ENCODE measurements at regions not wholly inside any gene's neighbourhood (a gene's known extent, or its start where the extent isn't known, plus 50 kb on each side); places are given as distances from the start of the nearest gene placed in this dataset.

DNA sequence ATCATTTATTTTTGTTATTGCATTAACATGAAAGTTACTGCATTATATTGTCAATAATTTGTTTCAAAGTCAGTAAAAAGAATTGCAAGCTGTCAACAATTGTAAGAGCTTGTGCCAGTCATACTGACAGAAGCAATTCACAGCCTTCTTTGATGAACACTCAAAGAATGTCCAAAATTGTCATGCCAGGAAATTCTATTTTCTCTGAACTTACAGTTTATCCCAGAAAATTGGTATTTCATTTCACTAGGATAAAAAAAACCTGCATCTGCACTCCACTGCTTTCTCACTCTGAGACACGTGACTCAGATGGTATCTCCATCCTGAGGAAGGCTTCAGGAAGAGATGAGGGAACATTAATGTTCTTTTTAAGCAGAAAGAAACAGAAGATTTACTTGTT, 332.6 kb upstream of the CCDC54 start:
- WGBS = 46% methylated on average over 1 of the region's 1 CpG
- peaks cover 0 to 2% (median 0%) of the 10 kb centered on the region in 4 donors for H3K9me3 ChIP-seq (ENCODE audit: control insufficient read depth in 4 of 4, low read length in 3 of 4)
- H3K4me3 ChIP-seq (ENCODE audit: low read depth in 1 of 3, low read length in 3 of 3) = no peak overlapping the region
- H3K27ac ChIP-seq (ENCODE audit: low read depth in 1 of 2, low read length in 2 of 2) = no peak overlapping the region
- no peak overlapping the region for H3K9ac ChIP-seq (ENCODE audit: low read depth in 1 of 2, low read length in 2 of 2)
- H3K27me3 ChIP-seq (ENCODE audit: control insufficient read depth in 4 of 4, insufficient read depth in 4 of 4, low read length in 3 of 4) = peaks cover 0 to 3% (median 0%) of the 10 kb centered on the region in 4 donors
- H3K4me1 ChIP-seq (ENCODE audit: control insufficient read depth in 4 of 4, insufficient read depth in 4 of 4, low read length in 3 of 4) = no peaks in the 10 kb centered on the region
- DNase-seq (ENCODE audit: low spot score) = no peak
- TF ChIP-seq HNF4G (IDR thresholded peaks at IDR 0.05) (no peak), RAD21 (IDR thresholded peaks at IDR 0.05) (no peak), YY1 (IDR thresholded peaks at IDR 0.05) (no peak), SP1 (IDR thresholded peaks at IDR 0.05) (no peak), FOXA2 (IDR thresholded peaks at IDR 0.05) (no peak), TAF1 (conservative IDR thresholded peaks at IDR 0.05) (no peak), EGR1 (IDR thresholded peaks at IDR 0.05; ENCODE audit: low read depth in 2 of 2) (no peak), JUND (IDR thresholded peaks at IDR 0.05) (no peak), HNF4A (conservative IDR thresholded peaks at IDR 0.05) (no peak), NR2F2 (IDR thresholded peaks at IDR 0.05) (no peak), RXRA (IDR thresholded peaks at IDR 0.05) (no peak), GABPA (IDR thresholded peaks at IDR 0.05 in 1 of 2, conservative IDR thresholded peaks at IDR 0.05 in 1 of 2) (no peak), FOXA1 (IDR thresholded peaks at IDR 0.05) (no peak)
- TF ChIP-seq, protein P1, sequence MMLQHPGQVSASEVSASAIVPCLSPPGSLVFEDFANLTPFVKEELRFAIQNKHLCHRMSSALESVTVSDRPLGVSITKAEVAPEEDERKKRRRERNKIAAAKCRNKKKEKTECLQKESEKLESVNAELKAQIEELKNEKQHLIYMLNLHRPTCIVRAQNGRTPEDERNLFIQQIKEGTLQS (IDR thresholded peaks at IDR 0.05) = no peak
- TF ChIP-seq, protein P2, sequence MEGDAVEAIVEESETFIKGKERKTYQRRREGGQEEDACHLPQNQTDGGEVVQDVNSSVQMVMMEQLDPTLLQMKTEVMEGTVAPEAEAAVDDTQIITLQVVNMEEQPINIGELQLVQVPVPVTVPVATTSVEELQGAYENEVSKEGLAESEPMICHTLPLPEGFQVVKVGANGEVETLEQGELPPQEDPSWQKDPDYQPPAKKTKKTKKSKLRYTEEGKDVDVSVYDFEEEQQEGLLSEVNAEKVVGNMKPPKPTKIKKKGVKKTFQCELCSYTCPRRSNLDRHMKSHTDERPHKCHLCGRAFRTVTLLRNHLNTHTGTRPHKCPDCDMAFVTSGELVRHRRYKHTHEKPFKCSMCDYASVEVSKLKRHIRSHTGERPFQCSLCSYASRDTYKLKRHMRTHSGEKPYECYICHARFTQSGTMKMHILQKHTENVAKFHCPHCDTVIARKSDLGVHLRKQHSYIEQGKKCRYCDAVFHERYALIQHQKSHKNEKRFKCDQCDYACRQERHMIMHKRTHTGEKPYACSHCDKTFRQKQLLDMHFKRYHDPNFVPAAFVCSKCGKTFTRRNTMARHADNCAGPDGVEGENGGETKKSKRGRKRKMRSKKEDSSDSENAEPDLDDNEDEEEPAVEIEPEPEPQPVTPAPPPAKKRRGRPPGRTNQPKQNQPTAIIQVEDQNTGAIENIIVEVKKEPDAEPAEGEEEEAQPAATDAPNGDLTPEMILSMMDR (IDR thresholded peaks at IDR 0.05; ENCODE audit: low read depth, low read length, missing input control) = no peak
- TF ChIP-seq, protein P3, sequence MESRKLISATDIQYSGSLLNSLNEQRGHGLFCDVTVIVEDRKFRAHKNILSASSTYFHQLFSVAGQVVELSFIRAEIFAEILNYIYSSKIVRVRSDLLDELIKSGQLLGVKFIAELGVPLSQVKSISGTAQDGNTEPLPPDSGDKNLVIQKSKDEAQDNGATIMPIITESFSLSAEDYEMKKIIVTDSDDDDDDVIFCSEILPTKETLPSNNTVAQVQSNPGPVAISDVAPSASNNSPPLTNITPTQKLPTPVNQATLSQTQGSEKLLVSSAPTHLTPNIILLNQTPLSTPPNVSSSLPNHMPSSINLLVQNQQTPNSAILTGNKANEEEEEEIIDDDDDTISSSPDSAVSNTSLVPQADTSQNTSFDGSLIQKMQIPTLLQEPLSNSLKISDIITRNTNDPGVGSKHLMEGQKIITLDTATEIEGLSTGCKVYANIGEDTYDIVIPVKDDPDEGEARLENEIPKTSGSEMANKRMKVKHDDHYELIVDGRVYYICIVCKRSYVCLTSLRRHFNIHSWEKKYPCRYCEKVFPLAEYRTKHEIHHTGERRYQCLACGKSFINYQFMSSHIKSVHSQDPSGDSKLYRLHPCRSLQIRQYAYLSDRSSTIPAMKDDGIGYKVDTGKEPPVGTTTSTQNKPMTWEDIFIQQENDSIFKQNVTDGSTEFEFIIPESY (IDR thresholded peaks at IDR 0.05) = no peak
- TF ChIP-seq, protein P4, sequence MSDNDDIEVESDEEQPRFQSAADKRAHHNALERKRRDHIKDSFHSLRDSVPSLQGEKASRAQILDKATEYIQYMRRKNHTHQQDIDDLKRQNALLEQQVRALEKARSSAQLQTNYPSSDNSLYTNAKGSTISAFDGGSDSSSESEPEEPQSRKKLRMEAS (IDR thresholded peaks at IDR 0.05) = no peak
- TF ChIP-seq, protein P5, sequence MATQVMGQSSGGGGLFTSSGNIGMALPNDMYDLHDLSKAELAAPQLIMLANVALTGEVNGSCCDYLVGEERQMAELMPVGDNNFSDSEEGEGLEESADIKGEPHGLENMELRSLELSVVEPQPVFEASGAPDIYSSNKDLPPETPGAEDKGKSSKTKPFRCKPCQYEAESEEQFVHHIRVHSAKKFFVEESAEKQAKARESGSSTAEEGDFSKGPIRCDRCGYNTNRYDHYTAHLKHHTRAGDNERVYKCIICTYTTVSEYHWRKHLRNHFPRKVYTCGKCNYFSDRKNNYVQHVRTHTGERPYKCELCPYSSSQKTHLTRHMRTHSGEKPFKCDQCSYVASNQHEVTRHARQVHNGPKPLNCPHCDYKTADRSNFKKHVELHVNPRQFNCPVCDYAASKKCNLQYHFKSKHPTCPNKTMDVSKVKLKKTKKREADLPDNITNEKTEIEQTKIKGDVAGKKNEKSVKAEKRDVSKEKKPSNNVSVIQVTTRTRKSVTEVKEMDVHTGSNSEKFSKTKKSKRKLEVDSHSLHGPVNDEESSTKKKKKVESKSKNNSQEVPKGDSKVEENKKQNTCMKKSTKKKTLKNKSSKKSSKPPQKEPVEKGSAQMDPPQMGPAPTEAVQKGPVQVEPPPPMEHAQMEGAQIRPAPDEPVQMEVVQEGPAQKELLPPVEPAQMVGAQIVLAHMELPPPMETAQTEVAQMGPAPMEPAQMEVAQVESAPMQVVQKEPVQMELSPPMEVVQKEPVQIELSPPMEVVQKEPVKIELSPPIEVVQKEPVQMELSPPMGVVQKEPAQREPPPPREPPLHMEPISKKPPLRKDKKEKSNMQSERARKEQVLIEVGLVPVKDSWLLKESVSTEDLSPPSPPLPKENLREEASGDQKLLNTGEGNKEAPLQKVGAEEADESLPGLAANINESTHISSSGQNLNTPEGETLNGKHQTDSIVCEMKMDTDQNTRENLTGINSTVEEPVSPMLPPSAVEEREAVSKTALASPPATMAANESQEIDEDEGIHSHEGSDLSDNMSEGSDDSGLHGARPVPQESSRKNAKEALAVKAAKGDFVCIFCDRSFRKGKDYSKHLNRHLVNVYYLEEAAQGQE (IDR thresholded peaks at IDR 0.05) = no peak
- no peaks in the 10 kb centered on the region for H3K36me3 ChIP-seq (ENCODE audit: control insufficient read depth in 4 of 4, insufficient read depth in 3 of 4, low read depth in 1 of 4, low read length in 3 of 4)

Measured in liver (tissue), 8 donors.